IMR-90 (cell line): ENCODE measurements at regions not wholly inside any gene's neighbourhood (a gene's known extent, or its start where the extent isn't known, plus 50 kb on each side); places are given as distances from the start of the nearest gene placed in this dataset.

Experiments
- ATAC-seq: fragments of 200-7000 bp; cut with Tn5 transposase; 2 replicates; pipeline ENCODE4 v1.9.1; 2020; ENCODE audit warnings: low read depth, mild to moderate bottlenecking, moderate library complexity
- BruUV-seq: library from RNA; stranded (reverse); fragments of 400-500 nt; replicated peaks from 2 replicates; lab custom pipeline; 2021; lab: Mats Ljungman, UMichigan
- CTCF ChIA-PET: fragments of 300-600 bp; formaldehyde crosslinking; extraction: SDS; loops from one replicate; lab custom pipeline; 2021; ENCODE audit warnings: antibody characterized with exemption; lab: Yijun Ruan, JAX
- POLR2A ChIA-PET: fragments of 300-600 bp; sonication (Branson Sonifier 250); formaldehyde crosslinking; loops from one replicate; lab custom pipeline; 2022; ENCODE audit warnings: antibody characterized with exemption; ENCODE audit not compliant: unreplicated experiment; lab: Charles Lee
- DNase-seq: peaks from one replicate; pipeline ENCODE4 v3.0.0; 2013
- H2AFZ ChIP-seq: replicated peaks from 2 replicates; pipeline ENCODE3; 2013; ENCODE audit warnings: low read length, mild to moderate bottlenecking; ENCODE audit not compliant: poor library complexity
- H2AK5ac ChIP-seq: 2 replicates; pipeline ENCODE4 v1.6.1; 2013; ENCODE audit warnings: low read depth, low read length, inconsistent platforms
- H2AK9ac ChIP-seq: replicated peaks from 2 replicates; pipeline ENCODE3; 2013; ENCODE audit warnings: mild to moderate bottlenecking, low read depth, low read length, moderate library complexity; ENCODE audit not compliant: poor library complexity
- H2BK120ac ChIP-seq: 2 replicates; pipeline ENCODE4 v1.6.1; 2013; ENCODE audit warnings: low read depth, low read length, inconsistent platforms
- H2BK15ac ChIP-seq: 3 replicates; pipeline ENCODE4 v1.6.1; 2013; ENCODE audit warnings: low read depth, low read length, inconsistent platforms
- H2BK20ac ChIP-seq: 2 replicates; pipeline ENCODE4 v1.6.1; 2013; ENCODE audit warnings: low read depth, mild to moderate bottlenecking, inconsistent platforms, low read length, moderate library complexity
- H2BK5ac ChIP-seq: 2 replicates; pipeline ENCODE4 v1.6.1; 2013; ENCODE audit warnings: mild to moderate bottlenecking, low read depth, low read length, inconsistent platforms; ENCODE audit not compliant: poor library complexity, severe bottlenecking
- H3K14ac ChIP-seq: replicated peaks from 2 replicates; pipeline ENCODE4 v1.6.1; 2013; ENCODE audit warnings: low read depth, low read length, inconsistent platforms
- H3K18ac ChIP-seq: 2 replicates; pipeline ENCODE4 v1.6.1; 2013; ENCODE audit warnings: low read depth, low read length, control low read depth
- H3K23ac ChIP-seq: 2 replicates; pipeline ENCODE4 v1.6.1; 2013; ENCODE audit warnings: low read depth, low read length, inconsistent platforms
- H3K27ac ChIP-seq: 2 replicates; pipeline ENCODE4 v1.5.1; 2013; ENCODE audit warnings: mild to moderate bottlenecking, control low read depth, low read length; ENCODE audit not compliant: insufficient read depth
- H3K27me3 ChIP-seq: 2 replicates; pipeline ENCODE4 v1.6.1; 2013; ENCODE audit warnings: low read length; ENCODE audit not compliant: control insufficient read depth, insufficient read depth
- H3K36me3 ChIP-seq: 2 replicates; pipeline ENCODE4 v1.6.1; 2013; ENCODE audit warnings: low read length, mixed read lengths; ENCODE audit not compliant: control insufficient read depth, insufficient read depth
- H3K4ac ChIP-seq: 2 replicates; pipeline ENCODE4 v1.6.1; 2013; ENCODE audit warnings: low read depth, low read length, inconsistent platforms
- H3K4me1 ChIP-seq: 2 replicates; pipeline ENCODE4 v1.6.1; 2013; ENCODE audit warnings: low read length, mixed read lengths; ENCODE audit not compliant: control insufficient read depth, insufficient read depth
- H3K4me2 ChIP-seq: 2 replicates; pipeline ENCODE4 v1.6.1; 2013; ENCODE audit warnings: low read depth, mild to moderate bottlenecking, control low read depth, low read length, moderate library complexity
- H3K4me3 ChIP-seq: 2 replicates; pipeline ENCODE4 v1.5.1; 2013; ENCODE audit warnings: low read depth, mild to moderate bottlenecking, control low read depth, low read length, moderate library complexity; ENCODE audit not compliant: insufficient read depth
- H3K56ac ChIP-seq: 2 replicates; pipeline ENCODE4 v1.6.1; 2013; ENCODE audit warnings: low read length, inconsistent platforms; ENCODE audit not compliant: insufficient read depth; ENCODE audit errors: extremely low read depth
- H3K79me1 ChIP-seq, 2 experiments: 2 replicates each; pipeline ENCODE4 v1.6.1; 2013; ENCODE audit warnings: low read length in 2 of 2, inconsistent platforms in 1 of 2, low read depth in 1 of 2
- H3K9ac ChIP-seq: 2 replicates; pipeline ENCODE4 v1.6.1; 2013; ENCODE audit warnings: low read depth, low read length, control low read depth
- H3K9me1 ChIP-seq: 2 replicates; pipeline ENCODE4 v1.6.1; 2013; ENCODE audit warnings: low read length, inconsistent platforms; ENCODE audit not compliant: insufficient read depth
- H3K9me3 ChIP-seq: 2 replicates; pipeline ENCODE4 v1.6.1; 2013; ENCODE audit warnings: low read length; ENCODE audit not compliant: control insufficient read depth, insufficient read depth
- H4K20me1 ChIP-seq: 2 replicates; pipeline ENCODE4 v1.6.1; 2013; ENCODE audit warnings: low read length, inconsistent platforms; ENCODE audit not compliant: insufficient read depth
- H4K5ac ChIP-seq: 2 replicates; pipeline ENCODE4 v1.6.1; 2013; ENCODE audit warnings: mild to moderate bottlenecking, low read depth, low read length, control low read depth
- H4K8ac ChIP-seq, 2 experiments: 2 replicates each; pipeline ENCODE4 v1.6.1; 2013; ENCODE audit warnings: low read depth in 2 of 2, low read length in 2 of 2, control low read depth in 1 of 2, inconsistent platforms in 1 of 2
- H4K91ac ChIP-seq: 2 replicates; pipeline ENCODE4 v1.6.1; 2013; ENCODE audit warnings: low read depth, low read length, inconsistent platforms; ENCODE audit not compliant: insufficient read depth
- BHLHE40 ChIP-seq: fragments of 150-350 bp; IDR thresholded peaks from 2 replicates; pipeline ENCODE4 v1.6.1; 2016; ENCODE audit warnings: mild to moderate bottlenecking, low read depth, low read length
- CHD1 ChIP-seq: IDR thresholded peaks from 2 replicates; pipeline ENCODE4 v1.6.1; 2012; ENCODE audit warnings: low read depth, low read length, improper control_type of control experiment
- FOS ChIP-seq: fragments of 150-350 bp; IDR thresholded peaks from 2 replicates; pipeline ENCODE4 v1.6.1; 2016; ENCODE audit warnings: low read depth, low read length
- MAZ ChIP-seq: IDR thresholded peaks from 2 replicates; pipeline ENCODE4 v1.6.1; 2012; ENCODE audit warnings: low read depth, mild to moderate bottlenecking, low read length, improper control_type of control experiment, moderate library complexity, borderline replicate concordance
- MXI1 ChIP-seq: IDR thresholded peaks from 2 replicates; pipeline ENCODE4 v1.6.1; 2012; ENCODE audit warnings: low read depth, mild to moderate bottlenecking, low read length, moderate library complexity, borderline replicate concordance
- POLR2A ChIP-seq: IDR thresholded peaks from 2 replicates; pipeline ENCODE4 v1.6.1; 2012; ENCODE audit warnings: mild to moderate bottlenecking, low read depth, low read length
- RAD21 ChIP-seq: IDR thresholded peaks from 2 replicates; pipeline ENCODE4 v1.6.1; 2012; ENCODE audit warnings: low read length, improper control_type of control experiment
- RCOR1 ChIP-seq: IDR thresholded peaks from 2 replicates; pipeline ENCODE4 v1.6.1; 2012; ENCODE audit warnings: mild to moderate bottlenecking, low read length, improper control_type of control experiment; ENCODE audit not compliant: insufficient replicate concordance
- RFX5 ChIP-seq: IDR thresholded peaks from 2 replicates; pipeline ENCODE4 v1.8.0; 2012; ENCODE audit warnings: low read depth, mild to moderate bottlenecking, low read length, moderate library complexity
- WGBS, 2 experiments: methylation state at CpG; one replicate each; pipeline versions ENCODE4 v1.1.5 to v1.1.7; 2013; ENCODE audit warnings: missing lambda C conversion rate in 2 of 2; ENCODE audit not compliant: insufficient read length in 1 of 2; ENCODE audit errors: extremely low coverage in 2 of 2; 5-methylcytosine and 5-hydroxymethylcytosine counted together
- dilution Hi-C: fragments of 300-500 bp; cut with HindIII; formaldehyde crosslinking; loops from one replicate; pipeline ENCODE4 v1.14.3; 2018; ENCODE audit warnings: low sequenced_read_pairs; ENCODE audit not compliant: unreplicated experiment
- in situ Hi-C: fragments of 300-500 bp; cut with MboI; formaldehyde crosslinking; loops from 3 replicates; pipeline ENCODE4 v1.14.3; 2019; ENCODE audit warnings: low sequenced_read_pairs, inconsistent platforms, mixed read lengths
- intact Hi-C: fragments of 100-400 bp; cut with micrococcal nuclease; formaldehyde crosslinking; loops from 2 replicates; pipeline ENCODE4 v1.10.0; 2022

DNA sequence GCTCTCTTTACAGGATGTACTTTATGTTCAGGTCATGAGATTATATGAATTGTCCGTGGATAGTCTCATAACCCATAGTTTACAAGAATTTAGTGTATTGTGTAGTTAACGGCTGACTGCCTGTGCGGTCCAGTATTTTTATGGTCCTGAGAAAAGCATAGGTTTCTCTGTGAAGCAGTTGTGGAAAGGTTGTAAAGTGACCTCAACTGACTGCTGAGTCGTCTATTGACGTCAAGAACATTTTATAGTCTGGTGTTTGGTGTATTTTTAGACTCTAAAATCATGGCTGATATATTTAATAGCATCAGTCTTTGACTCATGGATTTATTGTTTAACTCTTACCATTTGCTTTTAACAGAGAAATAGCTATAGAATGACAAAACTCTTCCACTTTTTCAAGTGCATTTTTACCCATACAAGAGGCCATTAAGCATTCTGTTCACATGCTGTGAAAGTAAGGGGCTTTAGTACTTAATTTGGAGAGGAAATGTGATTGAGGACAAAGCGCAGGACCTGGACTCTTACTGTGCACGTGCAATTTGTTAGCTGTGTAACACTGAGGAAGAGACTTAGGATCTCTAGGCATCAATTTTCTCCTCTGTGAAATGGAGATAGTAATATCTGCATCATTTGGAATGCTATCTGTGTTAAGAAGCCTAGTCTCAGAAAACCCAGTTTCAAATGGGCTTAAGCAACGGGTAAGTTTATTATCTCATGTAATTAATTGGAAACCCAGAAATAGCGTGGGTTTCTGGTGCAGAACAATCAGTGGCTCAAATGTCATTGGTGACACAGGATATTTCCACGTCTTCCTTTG is 240.8 kb downstream of the NFKBIZ start:
- ChIA-PET CTCF (interaction anchor here (0.6 to 1.1 kb wide), 2 partner anchors 135 to 168 kb away, joined by 3 read pairs; no protein-coding TSS in a partner anchor), POLR2A (no interaction called here)
- peaks cover 0 to 7% of the 10 kb centered on the region in 2 experiments; a peak in 1 of 4 replicates for H3K79me1 ChIP-seq
- H3K4me1 ChIP-seq, result peaks cover 16% of the 10 kb centered on the region; the same call in 1 of the 2 replicates
- H3K9ac ChIP-seq, result peak overlapping the region; percentile 24; the same call in 1 of the 2 replicates
- H4K5ac ChIP-seq, result peak overlapping the region; percentile 70; the same call in 1 of the 2 replicates
- no peaks in the 10 kb centered on the region for H3K9me3 ChIP-seq
- no TSS peak for BruUV-seq
- H3K4me3 ChIP-seq, result no peak overlapping the region
- H2BK5ac ChIP-seq, result peak overlapping the region; percentile 100
- DNase-seq (peak; percentile 98), ATAC-seq (peak; percentile 66)
- peak overlapping the region; percentile 89 for H3K14ac ChIP-seq
- H3K23ac ChIP-seq, result peak overlapping the region; percentile 92; the same call in 1 of the 2 replicates
- H3K36me3 ChIP-seq, result no peaks in the 10 kb centered on the region
- 51% methylated on average over 3 of the region's 10 CpGs; no CpG with 5 or more reads in 1 of the 2 experiments for WGBS, 2 experiments
- peaks cover 5% of the 10 kb centered on the region; the same call in 1 of the 2 replicates for H3K9me1 ChIP-seq
- H2AK9ac ChIP-seq, result no peak overlapping the region
- dilution Hi-C loops, result no loop called here
- H3K4me2 ChIP-seq, result peak overlapping the region; percentile 76
- no peak for TF ChIP-seq MXI1
- no peak for TF ChIP-seq POLR2A
- no peak for TF ChIP-seq BHLHE40
- no peak for TF ChIP-seq MAZ
- TF ChIP-seq RAD21, result 0 out of 2 replicates have a peak, but pooled peaks have one; percentile 27
- TF ChIP-seq FOS, result peak; percentile 65
- TF ChIP-seq CHD1, result no peak
- TF ChIP-seq RFX5, result no peak
- no peak for TF ChIP-seq RCOR1
- H4K91ac ChIP-seq, result peak overlapping the region; percentile 77
- H3K56ac ChIP-seq, result peak overlapping the region; percentile 51
- intact Hi-C loops, result loop anchor here (5.0 kb wide), 1 partner anchor 223 kb away; no protein-coding TSS in a partner anchor
- H2AK5ac ChIP-seq, result peak overlapping the region; percentile 87
- H4K8ac ChIP-seq, result peak overlapping the region; percentile 82 to 94
- H3K27me3 ChIP-seq, result no peaks in the 10 kb centered on the region
- peak overlapping the region; percentile 56 for H2AFZ ChIP-seq
- peak overlapping the region; percentile 93 for H3K4ac ChIP-seq
- H3K27ac ChIP-seq, result peak overlapping the region; percentile 35
- peak overlapping the region; percentile 98 for H2BK20ac ChIP-seq
- peak overlapping the region; percentile 99 for H3K18ac ChIP-seq
- H4K20me1 ChIP-seq, result no peaks in the 10 kb centered on the region; the same call in 1 of the 2 replicates
- H2BK120ac ChIP-seq, result peak overlapping the region; percentile 97
- in situ Hi-C loops, result no loop called here
- peak overlapping the region; percentile 79; the same call in 1 of the 3 replicates for H2BK15ac ChIP-seq
